HG03060 (cell line): ENCODE measurements at regions not wholly inside any gene's neighbourhood (a gene's known extent, or its start where the extent isn't known, plus 50 kb on each side); places are given as distances from the start of the nearest gene placed in this dataset.

Experiments used
- ATAC-seq: cut with Tn5 transposase; IDR thresholded peaks from one replicate; pipeline ENCODE4 v1.9.1; 2021; ENCODE audit warnings: low read depth, moderate number of reproducible peaks; ENCODE audit not compliant: unreplicated experiment

DNA sequence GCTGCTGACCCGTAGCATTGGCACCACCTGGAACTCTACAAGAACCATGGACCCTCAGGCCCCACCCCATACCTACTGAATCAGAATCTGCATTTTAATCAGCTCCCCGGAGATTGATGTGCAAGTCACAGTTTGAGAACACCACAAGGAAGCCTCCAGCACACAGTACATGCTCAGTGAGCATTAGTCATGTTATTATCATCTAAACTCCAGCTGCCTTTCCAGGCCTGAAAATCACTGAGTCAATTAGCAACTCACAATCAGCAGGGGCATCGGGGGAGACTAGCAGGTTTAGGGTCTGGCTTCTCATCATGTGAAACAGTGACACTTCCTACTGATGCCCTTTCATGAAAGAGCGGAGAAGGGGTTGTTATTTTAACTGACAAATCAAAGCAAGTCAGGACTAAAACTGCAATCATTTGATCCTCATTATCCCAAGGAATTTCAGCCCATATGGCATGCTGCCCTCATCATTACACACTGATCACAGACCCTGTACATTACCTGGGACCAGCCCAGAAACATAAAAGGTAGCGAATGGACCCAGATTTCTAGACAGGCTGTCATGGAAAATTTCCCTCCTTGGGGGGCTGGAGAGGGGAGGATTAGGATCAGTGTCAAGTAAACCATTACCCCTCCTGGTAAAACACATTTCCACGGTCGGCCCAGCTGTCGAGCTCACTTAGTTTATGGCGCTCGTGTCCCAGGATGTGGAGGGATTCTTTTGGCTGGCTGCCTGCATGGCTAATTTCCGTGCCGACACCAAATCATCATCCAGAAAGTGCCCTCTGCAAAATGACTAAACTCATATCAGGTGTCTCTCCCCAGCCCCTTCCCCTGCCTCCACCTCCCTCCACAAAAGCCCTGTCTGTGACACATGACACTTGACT, 122.8 kb downstream of the PRLHR start:
- ATAC-seq, result no peak

GRCh38 chr10:118471863-118472262, 123.6 kb downstream of the PRLHR start:
- ATAC-seq, result no peak

GRCh38 chr10:118470470-118470869, 125.0 kb downstream of the PRLHR start:
- no peak for ATAC-seq

DNA sequence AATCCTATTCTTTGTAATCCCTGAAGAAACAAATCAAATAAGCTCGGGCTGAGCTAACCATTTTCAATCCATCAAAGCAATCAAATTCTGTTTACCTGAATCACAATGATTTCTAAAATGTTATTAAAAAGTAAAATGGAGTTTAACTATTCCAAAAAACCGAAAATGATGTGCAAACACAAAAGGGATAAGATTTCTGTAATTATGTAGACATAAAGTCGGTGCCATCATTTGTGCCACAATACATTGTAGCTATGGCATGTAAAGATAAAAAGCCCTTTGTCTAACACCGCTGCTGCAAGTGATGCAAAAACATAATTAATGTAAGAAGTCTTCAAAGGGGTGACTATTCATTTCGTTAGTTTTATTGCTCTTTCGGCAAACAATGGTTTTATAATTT, 125.1 kb upstream of the FAM204A start:
- ATAC-seq, result no peak

DNA sequence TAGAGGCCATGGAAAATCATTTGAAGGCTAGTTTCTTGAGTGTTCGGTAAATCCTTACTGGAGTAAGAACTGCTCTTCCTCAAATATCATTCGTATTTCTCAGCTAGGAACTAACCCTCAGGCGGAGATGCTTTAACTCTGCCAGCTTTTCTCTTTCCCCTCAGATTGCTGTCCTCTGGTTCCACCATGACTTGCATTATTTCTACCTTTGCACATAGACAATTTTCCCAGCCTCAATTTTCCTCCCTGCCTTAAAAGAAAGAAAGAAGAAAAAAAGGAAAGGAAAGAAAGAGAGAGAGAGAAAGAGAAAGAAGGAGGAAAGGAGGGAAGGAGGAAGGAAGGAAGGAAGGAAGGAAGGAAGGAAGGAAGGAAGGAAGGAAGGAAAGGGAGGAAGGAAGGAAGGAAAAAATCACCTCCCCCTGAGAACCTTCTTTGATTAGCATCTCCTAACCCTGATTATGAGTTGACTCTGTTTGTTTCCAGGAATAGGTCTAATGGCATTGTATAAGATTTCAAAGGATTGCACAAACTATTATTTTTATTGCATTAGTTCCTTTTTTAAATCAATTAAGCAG, 123.3 kb upstream of the FAM204A start:
- no peak for ATAC-seq

DNA sequence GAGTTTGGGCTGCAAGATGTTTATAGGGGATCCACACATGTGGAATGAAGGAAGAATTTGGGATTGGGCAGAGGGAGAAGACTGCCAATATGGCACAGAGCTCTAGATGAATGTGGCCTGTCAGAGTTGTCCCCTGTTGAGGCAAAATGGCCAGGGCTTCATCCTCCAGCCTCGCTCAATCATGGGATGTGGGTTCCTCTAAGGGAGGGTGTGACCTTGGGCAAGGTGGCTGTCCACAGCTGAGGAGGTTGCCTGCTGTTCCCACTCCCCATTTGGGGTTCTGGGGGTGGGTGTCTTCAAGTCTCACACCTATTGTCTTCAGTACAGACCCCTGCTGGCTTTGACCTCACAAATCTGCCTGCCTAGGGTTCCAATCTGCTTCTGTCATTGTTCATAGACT, 121.6 kb upstream of the FAM204A start:
- ATAC-seq, result no peak

DNA sequence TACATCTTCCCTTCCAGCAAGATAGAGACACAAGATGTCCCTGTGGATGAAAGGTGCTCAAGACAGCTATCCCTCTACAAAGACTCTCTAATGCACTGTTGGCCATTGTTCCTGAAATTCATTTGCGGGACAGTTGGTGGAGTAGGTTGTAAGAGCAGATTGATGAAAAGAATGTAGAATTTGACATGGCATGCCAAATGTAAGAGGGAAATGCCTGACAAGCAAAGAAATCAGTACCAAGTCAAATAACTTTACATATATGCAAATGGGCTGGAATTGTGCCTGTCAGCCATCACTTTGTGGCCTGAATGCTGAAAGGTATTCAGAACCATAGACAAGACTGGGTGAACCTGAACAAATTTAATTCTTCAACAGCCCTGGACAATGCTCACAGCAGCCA, 120.3 kb upstream of the FAM204A start:
- ATAC-seq, result no peak

GRCh38 chr10:118459642-118460193, 117.6 kb upstream of the FAM204A start:
- no peak for ATAC-seq

- no peak for ATAC-seq
Measured at GRCh38 chr10:118458957-118459641, 117.0 kb upstream of the FAM204A start.

DNA sequence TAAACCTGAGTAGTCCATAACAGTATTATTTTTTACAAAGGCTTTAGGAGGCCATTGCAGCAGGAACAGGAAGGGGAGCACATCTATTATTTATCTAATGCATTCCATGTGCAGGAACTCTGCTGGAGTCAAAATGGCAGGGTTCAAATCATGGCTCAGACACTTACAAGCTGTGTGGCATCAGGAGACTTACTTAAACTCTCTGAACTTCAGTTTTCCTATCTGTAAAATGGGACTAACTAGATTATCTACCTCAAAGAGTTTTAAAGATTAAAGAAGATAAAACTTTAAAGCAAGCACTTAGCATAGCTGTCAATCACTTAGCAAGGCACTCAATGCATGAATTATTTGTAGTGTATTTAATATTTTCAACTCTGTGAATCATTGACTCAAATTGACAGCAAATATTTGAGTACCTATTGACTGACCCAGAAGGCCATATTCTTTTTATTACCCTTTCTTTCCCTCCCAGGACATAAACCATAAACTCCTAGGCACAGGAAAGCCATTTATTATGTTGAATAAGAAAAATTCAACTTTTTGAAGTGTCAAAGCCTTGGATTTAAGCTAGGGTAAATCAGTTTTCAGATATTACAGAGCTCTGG, 115.8 kb upstream of the FAM204A start:
- ATAC-seq, result no peak

DNA sequence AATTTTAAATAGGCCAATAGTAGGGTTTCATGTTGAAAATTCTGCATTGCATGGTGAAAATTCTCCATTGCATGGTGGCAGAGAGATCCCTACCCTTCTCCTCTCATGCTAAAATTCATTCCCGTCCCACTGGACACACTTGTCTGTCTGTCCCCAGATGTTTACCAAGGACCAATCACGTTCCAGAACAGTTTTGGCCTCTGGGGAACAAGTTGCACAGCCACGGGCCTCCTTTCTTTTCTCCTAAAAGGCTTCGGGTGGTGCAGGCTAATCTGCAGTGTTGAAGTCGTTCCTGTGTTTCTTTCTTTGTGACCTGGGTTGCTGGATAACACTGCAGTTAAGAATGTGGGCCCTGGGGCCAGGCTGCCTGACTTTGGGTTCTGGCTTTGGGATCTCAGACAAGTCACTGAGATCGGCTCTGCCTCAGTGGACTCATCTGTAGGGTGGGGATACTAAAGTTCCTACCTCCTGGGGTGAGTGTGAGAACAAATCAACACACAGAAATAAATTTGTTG, 113.1 kb upstream of the FAM204A start:
- no peak for ATAC-seq

DNA sequence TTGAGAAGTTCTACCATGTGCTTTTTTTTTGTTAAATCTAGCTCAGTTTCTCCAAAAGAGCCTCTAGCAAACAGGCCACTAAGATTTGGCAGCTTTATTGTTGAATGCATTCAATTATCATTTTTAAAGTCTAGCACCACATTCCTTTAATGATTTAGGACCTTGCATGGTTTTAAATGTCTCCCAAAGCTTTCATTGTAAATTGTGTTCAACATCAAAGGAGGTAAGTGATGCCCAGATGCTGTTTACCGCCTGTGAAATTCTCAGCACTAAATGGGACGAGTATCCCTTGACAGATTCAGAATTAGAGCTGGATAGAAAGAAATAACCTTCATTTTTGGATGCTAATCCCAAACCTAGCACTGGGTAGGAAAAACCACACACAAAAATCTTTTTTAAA, 112.1 kb upstream of the FAM204A start:
- no peak for ATAC-seq

GRCh38 chr10:118452098-118452497, 110.0 kb upstream of the FAM204A start:
- ATAC-seq, result no peak

DNA sequence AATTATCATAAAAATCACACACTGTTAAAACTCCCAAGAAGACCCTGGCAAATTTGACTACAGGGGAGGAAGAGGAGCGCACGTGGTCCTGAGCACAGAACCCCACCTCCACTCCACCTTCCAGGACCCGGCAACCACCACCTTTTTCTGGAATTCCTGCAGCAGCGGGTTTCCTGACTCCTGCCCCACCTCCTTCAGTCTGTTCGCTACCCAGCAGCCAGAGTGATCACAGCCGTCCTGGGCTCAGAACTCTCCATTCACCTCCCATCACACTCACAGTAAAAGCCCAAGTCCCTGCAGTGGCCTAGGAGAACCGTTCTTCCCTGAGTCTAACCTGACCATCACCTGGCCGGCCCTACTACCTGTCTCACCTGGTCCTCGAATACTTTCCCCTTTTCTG, 107.4 kb upstream of the FAM204A start:
- no peak for ATAC-seq

- no peak for ATAC-seq
Measured at GRCh38 chr10:118448744-118449143, 106.6 kb upstream of the FAM204A start.

- no peak for ATAC-seq
Measured at GRCh38 chr10:118447478-118448270, 105.5 kb upstream of the FAM204A start.

GRCh38 chr10:118445535-118445934, 103.4 kb upstream of the FAM204A start:
- ATAC-seq, result no peak

- ATAC-seq, result no peak
Measured at GRCh38 chr10:118444069-118444468, 101.9 kb upstream of the FAM204A start.

GRCh38 chr10:118442032-118442431, 99.9 kb upstream of the FAM204A start:
- no peak for ATAC-seq

- peak; percentile 60 for ATAC-seq
Measured at GRCh38 chr10:118439824-118440223, 97.7 kb upstream of the FAM204A start.
